ENCODE measurements at regions not wholly inside any gene's neighbourhood (a gene's known extent, or its start where the extent isn't known, plus 50 kb on each side); places are given as distances from the start of the nearest gene placed in this dataset.

GRCh38 chrX:73916489-73916888 lies 64.0 kb upstream of the XIST start:
- TF ChIP-seq, protein P1, sequence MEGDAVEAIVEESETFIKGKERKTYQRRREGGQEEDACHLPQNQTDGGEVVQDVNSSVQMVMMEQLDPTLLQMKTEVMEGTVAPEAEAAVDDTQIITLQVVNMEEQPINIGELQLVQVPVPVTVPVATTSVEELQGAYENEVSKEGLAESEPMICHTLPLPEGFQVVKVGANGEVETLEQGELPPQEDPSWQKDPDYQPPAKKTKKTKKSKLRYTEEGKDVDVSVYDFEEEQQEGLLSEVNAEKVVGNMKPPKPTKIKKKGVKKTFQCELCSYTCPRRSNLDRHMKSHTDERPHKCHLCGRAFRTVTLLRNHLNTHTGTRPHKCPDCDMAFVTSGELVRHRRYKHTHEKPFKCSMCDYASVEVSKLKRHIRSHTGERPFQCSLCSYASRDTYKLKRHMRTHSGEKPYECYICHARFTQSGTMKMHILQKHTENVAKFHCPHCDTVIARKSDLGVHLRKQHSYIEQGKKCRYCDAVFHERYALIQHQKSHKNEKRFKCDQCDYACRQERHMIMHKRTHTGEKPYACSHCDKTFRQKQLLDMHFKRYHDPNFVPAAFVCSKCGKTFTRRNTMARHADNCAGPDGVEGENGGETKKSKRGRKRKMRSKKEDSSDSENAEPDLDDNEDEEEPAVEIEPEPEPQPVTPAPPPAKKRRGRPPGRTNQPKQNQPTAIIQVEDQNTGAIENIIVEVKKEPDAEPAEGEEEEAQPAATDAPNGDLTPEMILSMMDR (IDR thresholded peaks at IDR 0.05; ENCODE audit: insufficient read depth, low read depth, low read length) = no peak
- no peak for TF ChIP-seq EZH2 (IDR thresholded peaks at IDR 0.05; ENCODE audit: insufficient read depth, low read length)
